ENCODE measurements at regions not wholly inside any gene's neighbourhood (a gene's known extent, or its start where the extent isn't known, plus 50 kb on each side); places are given as distances from the start of the nearest gene placed in this dataset.
"Not testable (repeated sequence)": the region's sequence is repeated elsewhere in the genome, so short reads cannot be mapped to it uniquely, and the experiment has no call there.

DNA sequence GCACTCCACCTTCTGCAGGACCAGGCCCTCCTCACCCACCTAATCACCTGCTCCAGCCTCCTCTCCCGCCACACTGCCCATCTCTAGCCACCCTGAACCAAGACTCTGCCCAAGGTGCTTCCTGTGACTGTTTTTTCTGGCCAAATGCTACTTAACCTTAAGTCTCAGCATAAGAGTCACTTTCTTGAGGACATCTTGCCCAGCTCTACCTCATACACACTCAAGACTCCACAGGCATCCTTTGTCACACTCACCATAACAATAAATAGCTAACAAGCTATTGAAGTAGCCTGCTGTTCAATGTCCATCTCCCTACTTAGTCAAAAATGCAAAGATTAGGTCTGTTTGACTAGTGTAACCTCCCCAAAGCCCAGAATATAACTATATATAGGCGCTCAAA lies 455.4 kb upstream of the NFE2L3 start:
- DNase-seq (ENCODE audit: low read depth), result no peak
- TF ChIP-seq, protein P1, sequence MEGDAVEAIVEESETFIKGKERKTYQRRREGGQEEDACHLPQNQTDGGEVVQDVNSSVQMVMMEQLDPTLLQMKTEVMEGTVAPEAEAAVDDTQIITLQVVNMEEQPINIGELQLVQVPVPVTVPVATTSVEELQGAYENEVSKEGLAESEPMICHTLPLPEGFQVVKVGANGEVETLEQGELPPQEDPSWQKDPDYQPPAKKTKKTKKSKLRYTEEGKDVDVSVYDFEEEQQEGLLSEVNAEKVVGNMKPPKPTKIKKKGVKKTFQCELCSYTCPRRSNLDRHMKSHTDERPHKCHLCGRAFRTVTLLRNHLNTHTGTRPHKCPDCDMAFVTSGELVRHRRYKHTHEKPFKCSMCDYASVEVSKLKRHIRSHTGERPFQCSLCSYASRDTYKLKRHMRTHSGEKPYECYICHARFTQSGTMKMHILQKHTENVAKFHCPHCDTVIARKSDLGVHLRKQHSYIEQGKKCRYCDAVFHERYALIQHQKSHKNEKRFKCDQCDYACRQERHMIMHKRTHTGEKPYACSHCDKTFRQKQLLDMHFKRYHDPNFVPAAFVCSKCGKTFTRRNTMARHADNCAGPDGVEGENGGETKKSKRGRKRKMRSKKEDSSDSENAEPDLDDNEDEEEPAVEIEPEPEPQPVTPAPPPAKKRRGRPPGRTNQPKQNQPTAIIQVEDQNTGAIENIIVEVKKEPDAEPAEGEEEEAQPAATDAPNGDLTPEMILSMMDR (conservative IDR thresholded peaks at IDR 0.05; ENCODE audit: control insufficient read depth, insufficient read depth, low read depth, low read length), result no peak
- no peak overlapping the region for H3K4me3 ChIP-seq (ENCODE audit: control insufficient read depth, low read depth, low read length)

DNA sequence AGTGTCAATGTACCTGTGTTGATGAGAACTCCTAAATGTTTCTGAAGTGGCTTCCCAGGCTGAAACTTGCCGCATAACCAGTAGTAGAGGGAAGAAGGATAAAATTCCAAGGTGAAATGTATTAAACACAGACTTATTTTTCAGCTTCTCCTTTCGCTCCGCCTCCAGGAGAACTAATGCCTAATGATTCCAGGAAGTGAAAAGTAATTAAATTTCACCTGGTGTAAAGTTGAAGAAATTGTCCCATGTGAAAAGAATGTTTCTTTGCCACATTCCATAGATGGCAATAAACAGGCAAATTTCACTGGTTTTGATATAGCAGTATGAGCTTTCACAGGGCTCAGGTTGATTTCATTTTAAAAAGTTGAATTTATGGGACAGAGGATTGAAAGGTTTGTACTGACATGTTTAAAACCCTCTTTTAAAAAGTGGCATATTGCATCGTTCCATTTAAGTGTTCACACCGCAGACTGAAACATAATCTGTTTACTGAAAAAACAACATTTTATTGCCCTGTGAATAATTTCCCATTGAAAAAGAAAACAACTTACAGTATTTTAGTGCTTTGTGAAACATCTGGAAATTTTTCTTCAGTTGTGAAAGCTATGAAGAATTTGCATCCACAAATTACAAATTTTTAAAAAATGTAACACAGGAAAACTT lies 453.4 kb upstream of the NFE2L3 start:
- no peak overlapping the region for H3K4me3 ChIP-seq (ENCODE audit: control insufficient read depth, low read depth, low read length)
- TF ChIP-seq, protein P1 (conservative IDR thresholded peaks at IDR 0.05; ENCODE audit: control insufficient read depth, insufficient read depth, low read depth, low read length), result no peak
- no peak for DNase-seq (ENCODE audit: low read depth)

DNA sequence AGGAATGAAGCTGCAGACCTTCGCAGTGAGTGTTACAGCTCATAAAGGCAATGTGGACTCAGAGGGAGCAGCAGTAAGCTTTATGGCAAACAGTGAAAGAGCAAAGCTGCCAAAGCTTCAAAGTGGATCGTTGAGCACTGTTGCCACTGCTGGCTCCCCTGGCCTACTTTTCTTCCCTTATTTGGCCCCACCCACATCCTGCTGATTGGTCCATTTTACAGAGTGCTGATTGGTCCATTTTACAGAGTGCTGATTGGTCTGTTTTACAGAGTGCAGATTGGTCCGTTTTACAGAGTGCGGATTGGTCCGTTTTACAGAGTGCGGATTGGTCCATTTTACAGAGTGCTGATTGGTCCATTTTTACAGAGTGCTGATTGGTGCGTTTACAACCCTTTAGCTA lies 451.9 kb upstream of the NFE2L3 start:
- not testable (repeated sequence) for DNase-seq (ENCODE audit: low read depth); H3K4me3 ChIP-seq (ENCODE audit: control insufficient read depth, low read depth, low read length)

DNA sequence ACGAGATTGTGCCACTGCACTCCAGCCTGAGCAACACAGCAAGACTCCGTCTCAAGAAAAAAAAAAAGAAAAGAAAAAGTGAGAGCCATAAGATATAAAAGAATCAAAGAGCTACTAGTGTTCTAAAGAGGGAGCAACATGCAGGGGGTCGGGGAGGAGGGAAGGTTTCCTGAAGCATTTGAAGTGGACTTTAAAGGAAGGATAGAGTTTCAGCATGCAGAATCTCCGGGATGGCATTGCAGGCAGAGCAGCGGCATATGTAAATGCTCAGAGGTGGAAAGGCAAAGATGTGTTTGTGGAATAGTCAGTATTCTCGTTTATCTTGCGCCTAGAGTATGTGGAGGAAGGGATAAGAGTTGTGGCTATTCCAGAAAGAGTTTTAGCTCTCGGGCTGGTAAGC lies 447.6 kb upstream of the NFE2L3 start:
- TF ChIP-seq, protein P1 (conservative IDR thresholded peaks at IDR 0.05; ENCODE audit: control insufficient read depth, insufficient read depth, low read depth, low read length), result no peak
- no peak overlapping the region for H3K4me3 ChIP-seq (ENCODE audit: control insufficient read depth, low read depth, low read length)
- DNase-seq (ENCODE audit: low read depth), result no peak

DNA sequence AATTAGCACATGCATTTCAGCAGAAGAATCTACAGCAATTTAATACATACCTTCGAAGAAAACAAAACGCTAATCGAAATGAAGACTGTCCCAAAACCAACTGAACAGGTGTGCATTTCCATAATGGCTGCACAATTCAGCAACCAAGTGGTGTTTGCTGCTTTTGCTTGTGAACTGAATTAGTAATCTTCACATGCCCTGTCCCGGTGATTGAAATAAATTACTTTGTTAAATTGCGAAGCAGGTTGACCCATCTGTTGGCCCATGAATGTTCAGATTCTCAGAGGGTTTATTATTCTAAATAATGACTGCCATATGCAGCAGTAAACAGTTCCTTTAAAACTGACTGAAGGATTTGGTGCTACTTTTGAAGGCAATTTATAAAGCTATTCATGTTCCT lies 445.2 kb upstream of the NFE2L3 start:
- DNase-seq (ENCODE audit: low read depth), result no peak
- no peak overlapping the region for H3K4me3 ChIP-seq (ENCODE audit: control insufficient read depth, low read depth, low read length)
- TF ChIP-seq, protein P1 (conservative IDR thresholded peaks at IDR 0.05; ENCODE audit: control insufficient read depth, insufficient read depth, low read depth, low read length), result no peak

DNA sequence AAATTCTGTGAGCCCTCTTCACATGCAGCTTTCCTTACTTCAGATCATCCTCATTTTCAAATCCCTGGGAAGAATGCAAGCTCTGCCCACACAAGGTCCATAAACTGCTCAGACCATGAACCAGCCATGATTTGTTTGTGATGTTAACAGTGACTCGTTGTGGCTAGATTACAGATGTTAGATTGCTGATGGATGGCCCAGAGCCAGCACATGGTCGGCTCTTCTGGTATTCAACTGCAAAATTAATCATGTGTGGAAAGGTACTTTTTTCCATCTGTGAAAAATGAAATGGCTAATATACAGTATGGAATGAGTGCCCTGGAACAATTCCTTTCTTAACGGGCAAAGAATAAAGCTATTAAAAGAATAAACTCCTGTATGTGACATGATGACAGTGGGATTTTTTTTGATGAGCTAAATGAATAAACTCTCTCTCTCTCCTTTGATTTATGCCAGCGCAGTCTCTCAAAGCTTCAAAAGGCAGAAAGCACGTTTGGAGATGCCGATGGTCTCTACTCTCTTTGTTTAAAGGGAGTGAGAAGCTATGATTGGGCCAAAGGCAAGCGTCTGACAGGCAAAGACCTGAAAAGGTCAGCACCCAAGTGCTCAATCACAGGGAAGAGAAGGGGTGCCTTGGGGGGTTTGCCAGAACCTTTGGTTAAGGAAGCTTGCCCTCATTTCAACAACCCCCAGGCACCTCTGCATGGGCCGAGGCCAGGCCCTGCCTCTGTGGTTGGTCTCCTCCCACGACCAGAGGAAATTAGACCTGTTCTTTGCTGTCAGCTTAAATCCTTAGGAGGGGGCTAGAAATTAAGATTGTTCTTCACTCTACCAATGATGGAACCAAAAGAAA lies 444.0 kb upstream of the NFE2L3 start:
- DNase-seq (ENCODE audit: low read depth), result peak; percentile 53
- TF ChIP-seq, protein P1 (conservative IDR thresholded peaks at IDR 0.05; ENCODE audit: control insufficient read depth, insufficient read depth, low read depth, low read length), result no peak

DNA sequence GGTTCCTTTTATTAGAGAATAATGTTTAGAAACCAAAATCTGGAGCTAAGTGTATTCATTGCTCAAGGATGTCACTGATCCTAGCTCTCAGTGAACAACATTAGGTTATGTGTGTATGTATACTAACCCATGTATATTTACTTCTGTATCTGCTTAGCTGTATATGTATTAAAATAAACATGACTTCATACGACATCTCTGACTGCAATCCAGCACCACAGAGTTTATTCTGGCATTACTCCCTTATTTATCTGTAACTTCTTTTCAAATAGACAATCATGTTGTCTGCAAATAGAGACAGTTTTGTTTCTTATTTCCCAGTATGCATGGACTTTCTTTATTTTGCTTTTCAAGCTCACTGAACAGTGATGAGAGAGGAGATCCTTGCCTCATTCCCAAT lies 441.0 kb upstream of the NFE2L3 start:
- TF ChIP-seq, protein P1 (conservative IDR thresholded peaks at IDR 0.05; ENCODE audit: control insufficient read depth, insufficient read depth, low read depth, low read length), result no peak
- H3K4me3 ChIP-seq (ENCODE audit: control insufficient read depth, low read depth, low read length), result no peak overlapping the region
- no peak for DNase-seq (ENCODE audit: low read depth)

More for the DNA sequence above, 444.0 kb upstream of the NFE2L3 start:
- no peak overlapping the region for H3K4me3 ChIP-seq (ENCODE audit: control insufficient read depth, low read depth, low read length)
